Ovary (tissue), 3 donors: ENCODE measurements at regions not wholly inside any gene's neighbourhood (a gene's known extent, or its start where the extent isn't known, plus 50 kb on each side); places are given as distances from the start of the nearest gene placed in this dataset.

Experiments
- CTCF ChIP-seq, 3 donors: fragments of 450-650 bp in 2 of 3; fragments of 200-600 bp in 1 of 3; IDR thresholded peaks; one replicate each; pipeline versions ENCODE4 v1.5.1 to v1.8.0; 2016 to 2022; ENCODE audit warnings: antibody characterized with exemption in 3 of 3, mild to moderate bottlenecking in 1 of 3
- POLR2A ChIP-seq: fragments of 450-650 bp; IDR thresholded peaks from one replicate; pipeline ENCODE4 v1.6.1; 2017; ENCODE audit warnings: antibody characterized with exemption, mild to moderate bottlenecking, moderate library complexity
- donor health status: DM: no; HTN: no; CAD: no.

DNA sequence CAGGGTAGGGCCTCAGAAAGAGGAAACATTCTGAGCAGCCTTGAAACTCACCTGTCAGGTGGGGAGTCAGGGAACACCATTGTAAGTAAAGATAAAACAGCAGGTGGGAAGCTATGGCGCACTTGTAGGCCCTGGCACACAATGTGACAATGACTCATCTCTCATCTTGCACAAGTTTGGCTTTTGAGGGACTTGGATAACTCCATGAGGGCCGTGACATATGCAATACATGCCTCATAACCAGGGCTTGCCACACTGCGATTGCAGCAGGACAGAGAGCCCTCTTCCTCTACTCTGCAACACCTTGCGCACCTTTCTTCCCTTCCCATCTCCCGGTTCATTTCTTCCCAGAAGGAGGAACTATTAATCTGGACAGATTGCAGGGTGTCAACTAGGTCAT is 144.9 kb downstream of the CEP120 start:
- TF ChIP-seq CTCF (IDR thresholded peaks at IDR 0.05): no peak
- TF ChIP-seq POLR2A: no peak
